ENCODE measurements at regions not wholly inside any gene's neighbourhood (a gene's known extent, or its start where the extent isn't known, plus 50 kb on each side); places are given as distances from the start of the nearest gene placed in this dataset.
"Not testable (repeated sequence)": the region's sequence is repeated elsewhere in the genome, so short reads cannot be mapped to it uniquely, and the experiment has no call there.

DNA sequence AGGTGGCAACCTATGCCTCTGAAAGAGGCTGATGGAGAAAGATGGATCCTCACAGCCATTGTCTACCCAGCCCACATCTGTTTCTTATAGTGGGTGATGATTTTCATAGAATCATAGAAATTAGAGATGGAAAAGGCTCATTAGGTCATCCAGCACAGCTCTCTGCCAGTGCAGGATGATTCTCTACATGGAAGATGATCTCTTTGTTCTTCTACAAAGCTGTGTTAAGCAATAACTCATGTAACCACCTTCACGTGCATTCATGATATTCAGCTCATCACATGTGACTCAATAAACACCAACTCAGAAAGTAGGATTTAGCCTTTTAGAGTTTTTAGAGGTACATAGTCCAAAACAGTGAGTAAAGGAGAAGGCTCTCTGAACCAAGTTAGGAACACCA is 539.4 kb upstream of the ID2 start:
- no peaks in the 10 kb centered on the region for H3K36me3 ChIP-seq
- TF ChIP-seq POLR2A (IDR thresholded peaks at IDR 0.05), result no peak
- TF ChIP-seq, protein P1, sequence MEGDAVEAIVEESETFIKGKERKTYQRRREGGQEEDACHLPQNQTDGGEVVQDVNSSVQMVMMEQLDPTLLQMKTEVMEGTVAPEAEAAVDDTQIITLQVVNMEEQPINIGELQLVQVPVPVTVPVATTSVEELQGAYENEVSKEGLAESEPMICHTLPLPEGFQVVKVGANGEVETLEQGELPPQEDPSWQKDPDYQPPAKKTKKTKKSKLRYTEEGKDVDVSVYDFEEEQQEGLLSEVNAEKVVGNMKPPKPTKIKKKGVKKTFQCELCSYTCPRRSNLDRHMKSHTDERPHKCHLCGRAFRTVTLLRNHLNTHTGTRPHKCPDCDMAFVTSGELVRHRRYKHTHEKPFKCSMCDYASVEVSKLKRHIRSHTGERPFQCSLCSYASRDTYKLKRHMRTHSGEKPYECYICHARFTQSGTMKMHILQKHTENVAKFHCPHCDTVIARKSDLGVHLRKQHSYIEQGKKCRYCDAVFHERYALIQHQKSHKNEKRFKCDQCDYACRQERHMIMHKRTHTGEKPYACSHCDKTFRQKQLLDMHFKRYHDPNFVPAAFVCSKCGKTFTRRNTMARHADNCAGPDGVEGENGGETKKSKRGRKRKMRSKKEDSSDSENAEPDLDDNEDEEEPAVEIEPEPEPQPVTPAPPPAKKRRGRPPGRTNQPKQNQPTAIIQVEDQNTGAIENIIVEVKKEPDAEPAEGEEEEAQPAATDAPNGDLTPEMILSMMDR (IDR thresholded peaks at IDR 0.05), result no peak
- no peak overlapping the region for H3K27ac ChIP-seq
- DNase-seq, result no peak
- WGBS, 2 donors, result 82 to 96% methylated on average over 1 of the region's 1 CpG
- no peak overlapping the region for H3K4me3 ChIP-seq (replicated peaks in 1 of 3)
- no peaks in the 10 kb centered on the region for H3K4me1 ChIP-seq
- intact Hi-C loops (cut with DNase I), result no loop called here
- H3K27me3 ChIP-seq, result no peaks in the 10 kb centered on the region
- H3K9me3 ChIP-seq, result no peaks in the 10 kb centered on the region

GRCh38 chr2:8144131-8144631 is 537.7 kb upstream of the ID2 start:
- intact Hi-C loops (cut with DNase I), result no loop called here
- H3K4me1 ChIP-seq, result no peaks in the 10 kb centered on the region
- H3K9me3 ChIP-seq, result no peaks in the 10 kb centered on the region
- no peak for TF ChIP-seq POLR2A (IDR thresholded peaks at IDR 0.05)
- TF ChIP-seq, protein P1 (IDR thresholded peaks at IDR 0.05), result no peak
- H3K27ac ChIP-seq, result no peak overlapping the region
- no peak overlapping the region for H3K4me3 ChIP-seq (replicated peaks in 1 of 3)
- H3K27me3 ChIP-seq, result no peaks in the 10 kb centered on the region
- DNase-seq, result no peak
- WGBS, 2 donors, result 79 to 84% methylated on average over 2 of the region's 2 CpGs
- H3K36me3 ChIP-seq, result no peaks in the 10 kb centered on the region

GRCh38 chr2:8144785-8145184 is 537.1 kb upstream of the ID2 start:
- no peaks in the 10 kb centered on the region for H3K27me3 ChIP-seq
- H3K27ac ChIP-seq, result no peak overlapping the region
- no peaks in the 10 kb centered on the region for H3K4me1 ChIP-seq
- WGBS, 2 donors, result 92 to 93% methylated on average over 3 of the region's 3 CpGs
- no peak for DNase-seq
- H3K4me3 ChIP-seq (replicated peaks in 1 of 3), result no peak overlapping the region
- H3K36me3 ChIP-seq, result no peaks in the 10 kb centered on the region
- intact Hi-C loops (cut with DNase I), result no loop called here
- no peaks in the 10 kb centered on the region for H3K9me3 ChIP-seq
- TF ChIP-seq, protein P1 (IDR thresholded peaks at IDR 0.05), result no peak
- no peak for TF ChIP-seq POLR2A (IDR thresholded peaks at IDR 0.05)

- H3K36me3 ChIP-seq; H3K27me3 ChIP-seq; H3K4me3 ChIP-seq (replicated peaks in 1 of 3); intact Hi-C loops (cut with DNase I); DNase-seq; H3K4me1 ChIP-seq; H3K9me3 ChIP-seq; H3K27ac ChIP-seq: not testable (repeated sequence)
- 86 to 92% methylated on average over 2 of the region's 2 CpGs for WGBS, 2 donors
These were observed 536.5 kb upstream of the ID2 start for GRCh38 chr2:8145375-8145774.

DNA sequence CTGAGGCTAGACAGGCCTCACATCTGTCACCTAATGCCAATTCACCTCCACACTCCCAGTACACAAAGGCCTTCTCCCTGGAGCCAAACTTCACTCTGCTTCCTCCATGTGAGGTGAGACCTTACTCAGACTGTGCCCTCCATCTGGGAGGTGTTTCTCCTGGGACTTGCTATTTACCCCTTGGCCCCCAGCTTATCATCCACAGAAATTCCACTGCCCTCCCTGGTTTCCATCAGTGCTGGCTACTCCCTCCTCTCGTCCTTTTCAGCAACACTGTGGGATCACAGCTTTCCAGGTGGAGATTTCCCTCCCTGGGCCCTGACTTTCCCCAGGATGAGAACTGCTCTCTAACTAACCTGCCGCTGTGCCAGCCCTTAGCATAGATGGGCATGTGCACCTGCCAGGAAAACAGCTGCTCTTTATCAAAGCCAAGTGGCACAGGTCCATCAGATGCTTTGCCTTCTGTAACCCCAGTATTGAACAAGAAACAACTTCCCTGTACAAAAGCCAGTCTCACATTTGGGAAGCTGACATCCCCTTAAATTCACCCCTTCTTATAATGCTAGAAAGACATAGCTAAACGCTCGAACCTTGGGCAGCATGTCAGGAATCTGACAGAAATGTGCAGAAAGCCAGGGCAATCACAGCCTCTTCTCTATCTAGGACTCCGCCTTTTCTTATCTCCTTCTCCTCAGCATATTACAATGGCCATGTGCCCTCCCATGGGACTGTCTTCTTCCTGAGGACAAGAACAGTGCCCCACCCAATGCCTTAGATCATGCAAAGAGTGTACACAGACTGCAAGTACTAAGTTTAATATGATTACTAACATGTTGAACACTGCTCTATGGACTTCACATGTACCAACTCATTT is 535.5 kb upstream of the ID2 start:
- WGBS, 2 donors, result 72 to 78% methylated on average over 5 of the region's 5 CpGs
- peak in 1 of 2 donors; percentile 23 for DNase-seq
- Histone ChIP-seq H3K9me3 (no peaks in the 10 kb centered on the region), H3K36me3 (no peaks in the 10 kb centered on the region), H3K27me3 (no peaks in the 10 kb centered on the region), H3K27ac (no peak overlapping the region), H3K4me1 (no peaks in the 10 kb centered on the region), H3K4me3 (replicated peaks in 1 of 3) (no peak overlapping the region)
- intact Hi-C loops (cut with DNase I), result no loop called here
- TF ChIP-seq, protein P1 (IDR thresholded peaks at IDR 0.05), result no peak
